Peyer's patch (tissue), 4 donors: ENCODE measurements at regions not wholly inside any gene's neighbourhood (a gene's known extent, or its start where the extent isn't known, plus 50 kb on each side); places are given as distances from the start of the nearest gene placed in this dataset.

Source experiments
- DNase-seq, 3 donors: peaks; one replicate each; pipeline ENCODE4 v3.0.0-alpha.2; 2017 to 2019
- H3K27ac ChIP-seq, 4 donors: fragments of 200-600 bp; sonication (generic); one replicate each; pipeline ENCODE4 v1.5.1; 2016 to 2019
- H3K27me3 ChIP-seq, 2 donors: fragments of 200-600 bp; sonication (generic); one replicate each; pipeline ENCODE4 v1.5.1; 2019
- H3K36me3 ChIP-seq, 3 donors: fragments of 200-600 bp; sonication (generic); one replicate each; pipeline ENCODE4 v1.5.1; 2016 to 2019
- H3K4me1 ChIP-seq, 4 donors: fragments of 200-600 bp; sonication (generic); one replicate each; pipeline ENCODE4 v1.5.1; 2016 to 2019
- H3K4me3 ChIP-seq, 4 donors: fragments of 200-600 bp; sonication (generic); 1 replicate in 3 of 4; 2 replicates in 1 of 4; pipeline ENCODE4 v1.5.1; 2016 to 2019; ENCODE audit warnings: mild to moderate bottlenecking in 1 of 4
- H3K9me3 ChIP-seq, 4 donors: fragments of 200-600 bp; sonication (generic); one replicate each; pipeline ENCODE4 v1.5.1; 2016 to 2019; ENCODE audit warnings: mild to moderate bottlenecking in 1 of 4
- CTCF ChIP-seq, 6 experiments: fragments of 450-650 bp in 4 of 6; fragments of 200-600 bp in 2 of 6; sonication (generic) in 1 of 6; IDR thresholded peaks; one replicate each; pipeline ENCODE4 v1.5.1; 2017 to 2019; ENCODE audit warnings: antibody characterized with exemption in 6 of 6, mild to moderate bottlenecking in 3 of 6, moderate library complexity in 1 of 6
- POLR2A ChIP-seq, 2 donors: fragments of 450-650 bp; IDR thresholded peaks; one replicate each; pipeline ENCODE4 v1.5.1; 2017; ENCODE audit warnings: antibody characterized with exemption in 2 of 2, mild to moderate bottlenecking in 2 of 2, moderate library complexity in 2 of 2

DNA sequence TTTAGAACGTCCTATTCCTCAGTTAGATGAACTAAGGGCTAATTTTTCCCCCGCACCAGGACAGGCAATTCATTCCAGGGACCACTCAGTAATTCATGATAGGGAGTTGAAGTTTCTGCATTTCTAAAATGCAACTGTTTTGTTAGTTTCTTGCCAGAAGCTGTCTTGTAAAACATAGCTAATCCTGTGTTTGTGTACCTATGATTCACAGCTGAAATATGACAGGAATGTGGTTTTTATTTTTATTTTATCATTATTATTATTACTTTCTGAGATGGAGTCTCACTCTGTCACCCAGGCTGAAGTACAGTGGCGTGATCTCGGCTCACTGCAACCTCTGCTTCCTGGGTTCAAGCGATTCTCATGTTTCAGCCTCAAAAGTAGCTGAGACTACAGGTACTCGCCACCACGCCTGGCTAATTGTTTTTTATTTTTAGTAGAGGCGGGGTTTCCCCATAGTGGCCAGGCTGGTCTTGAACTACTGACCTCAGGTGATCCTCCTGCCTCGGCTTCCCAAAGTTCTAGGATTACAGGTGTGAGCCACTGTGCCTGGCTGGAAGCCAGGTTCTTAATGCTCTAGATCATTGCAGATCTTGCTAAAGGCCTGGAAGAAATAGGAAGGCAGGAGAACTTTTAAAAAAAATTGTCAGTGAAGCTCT is 154.8 kb upstream of the FHL2 start:
- TF ChIP-seq CTCF (IDR thresholded peaks at IDR 0.05), result no peak
- no peak for TF ChIP-seq POLR2A (IDR thresholded peaks at IDR 0.05)
- DNase-seq, result peak in 1 of 3 donors; percentile 32
- no peaks in the 10 kb centered on the region for H3K9me3 ChIP-seq
- no peaks in the 10 kb centered on the region for H3K4me1 ChIP-seq
- no peak overlapping the region for H3K27ac ChIP-seq
- H3K27me3 ChIP-seq, result no peaks in the 10 kb centered on the region
- H3K4me3 ChIP-seq, result no peak overlapping the region
- no peaks in the 10 kb centered on the region for H3K36me3 ChIP-seq

- Histone ChIP-seq H3K36me3 (no peaks in the 10 kb centered on the region), H3K27ac (no peak overlapping the region), H3K4me1 (no peaks in the 10 kb centered on the region), H3K9me3 (no peaks in the 10 kb centered on the region), H3K27me3 (no peaks in the 10 kb centered on the region), H3K4me3 (no peak overlapping the region)
- peak in 1 of 3 donors; percentile 26 for DNase-seq
- no peak for TF ChIP-seq POLR2A (IDR thresholded peaks at IDR 0.05)
- no peak for TF ChIP-seq CTCF (IDR thresholded peaks at IDR 0.05)
Measured at GRCh38 chr2:105546628-105546974, 147.8 kb upstream of the FHL2 start.

DNA sequence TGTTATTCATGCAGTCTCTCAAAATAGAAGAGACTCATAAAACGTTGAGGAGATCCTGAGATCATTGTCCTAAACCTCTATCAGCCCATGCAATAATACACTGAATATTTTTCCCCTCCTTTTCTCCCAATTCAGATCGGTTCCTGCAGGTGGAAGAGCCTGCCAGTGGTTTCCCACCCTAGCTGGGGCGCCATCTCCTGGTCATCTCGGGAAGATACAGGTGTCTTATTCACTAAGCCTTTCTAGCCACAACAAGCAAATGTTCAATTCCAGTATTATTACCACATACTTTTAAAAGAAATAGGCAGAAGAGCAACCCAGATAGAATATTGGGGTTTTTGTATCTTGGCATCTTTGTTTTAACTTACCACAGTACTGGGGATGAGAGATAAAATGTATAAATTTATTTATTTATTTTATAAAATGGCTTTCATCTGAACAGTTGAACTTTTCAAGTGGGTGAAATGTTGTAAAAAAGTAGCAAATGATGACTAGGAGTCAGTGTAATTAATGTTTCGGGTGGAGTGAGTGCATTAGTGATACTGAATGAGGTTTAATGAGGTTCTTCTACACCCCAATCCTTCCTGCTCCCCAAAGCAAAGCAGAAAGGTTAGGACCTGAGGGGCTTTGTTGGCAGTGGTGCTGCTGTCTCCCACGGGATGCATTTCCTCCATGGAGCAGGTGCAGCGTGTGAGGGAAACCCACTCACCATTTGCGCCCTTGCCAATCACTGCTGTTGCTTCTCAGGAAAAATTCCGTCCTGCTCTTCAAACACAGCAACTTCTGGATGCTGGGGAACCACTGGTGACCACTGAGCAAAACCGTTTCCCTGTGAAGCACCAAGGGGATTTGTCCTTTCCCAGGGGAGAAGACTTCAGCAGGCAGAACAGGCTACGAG is 147.1 kb upstream of the FHL2 start:
- H3K27ac ChIP-seq, result no peak overlapping the region

DNA sequence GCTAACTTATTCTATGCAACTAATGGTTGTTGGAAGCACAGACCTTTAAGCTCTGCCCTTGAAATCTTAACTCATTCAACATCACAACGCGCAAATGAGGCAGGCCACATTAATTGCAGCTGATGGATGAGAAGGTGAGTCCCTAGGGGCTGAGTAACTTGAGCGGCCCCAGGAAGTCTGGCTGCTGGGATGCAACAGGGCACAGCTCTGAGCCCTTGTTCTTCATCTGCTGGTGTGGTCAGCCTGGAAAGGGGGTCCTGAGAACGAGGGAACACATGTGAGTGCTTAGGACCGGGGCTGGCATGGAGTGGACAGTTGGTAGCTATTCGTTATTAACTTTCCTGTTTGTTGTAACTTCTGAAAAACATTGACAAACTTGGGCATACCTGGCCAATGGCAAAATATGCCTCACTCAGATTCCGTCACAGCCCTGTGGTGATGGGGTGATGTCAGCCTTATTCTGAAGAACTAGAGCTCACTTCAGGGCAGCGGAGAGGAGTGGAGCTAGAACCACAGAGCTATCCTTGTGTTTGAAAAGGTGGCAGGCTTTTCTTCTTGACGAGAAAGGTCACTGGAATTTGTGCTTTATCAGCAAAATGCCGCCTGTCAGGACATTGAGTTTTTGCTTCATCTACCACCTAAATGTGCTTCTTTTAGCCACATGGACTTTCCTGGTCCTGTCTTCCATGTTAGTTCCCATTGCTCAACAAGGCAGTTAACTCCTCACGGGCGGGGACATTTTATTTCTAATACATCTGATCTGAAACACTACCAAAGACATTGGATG is 145.9 kb upstream of the FHL2 start:
- Histone ChIP-seq H3K27ac (no peak overlapping the region), H3K4me1 (no peaks in the 10 kb centered on the region), H3K36me3 (no peaks in the 10 kb centered on the region), H3K27me3 (no peaks in the 10 kb centered on the region), H3K4me3 (no peak overlapping the region), H3K9me3 (no peaks in the 10 kb centered on the region)
- DNase-seq, result no peak
- TF ChIP-seq CTCF (IDR thresholded peaks at IDR 0.05) (no peak), POLR2A (IDR thresholded peaks at IDR 0.05) (no peak)

More for the DNA sequence above, 147.1 kb upstream of the FHL2 start:
- no peak for TF ChIP-seq POLR2A (IDR thresholded peaks at IDR 0.05)
- peak in 5 of 6 experiments; percentile 10 to 73 (median 71) for TF ChIP-seq CTCF (IDR thresholded peaks at IDR 0.05)
- DNase-seq, result peak; percentile 47 to 87 (median 66)
- Histone ChIP-seq H3K36me3 (no peaks in the 10 kb centered on the region), H3K9me3 (no peaks in the 10 kb centered on the region), H3K4me3 (no peak overlapping the region), H3K27me3 (no peaks in the 10 kb centered on the region), H3K4me1 (no peaks in the 10 kb centered on the region)

- Histone ChIP-seq H3K4me1 (no peaks in the 10 kb centered on the region), H3K27me3 (no peaks in the 10 kb centered on the region), H3K4me3 (no peak overlapping the region), H3K9me3 (no peaks in the 10 kb centered on the region), H3K36me3 (no peaks in the 10 kb centered on the region), H3K27ac (no peak overlapping the region)
- no peak for DNase-seq
- TF ChIP-seq CTCF (IDR thresholded peaks at IDR 0.05) (no peak), POLR2A (IDR thresholded peaks at IDR 0.05) (no peak)
Measured at GRCh38 chr2:105541189-105542050, 142.6 kb upstream of the FHL2 start.
